ENCODE measurements at regions not wholly inside any gene's neighbourhood (a gene's known extent, or its start where the extent isn't known, plus 50 kb on each side); places are given as distances from the start of the nearest gene placed in this dataset.

- DNase-seq: no peak
Observed at GRCh38 chr15:69505956-69506556, 53.4 kb downstream of the RPLP1 start.

- DNase-seq: no peak
Observed at GRCh38 chr15:69508659-69509058, 56.0 kb downstream of the RPLP1 start.

- DNase-seq: no peak
Observed at GRCh38 chr15:69509131-69509530, 56.5 kb downstream of the RPLP1 start.

GRCh38 chr15:69510556-69510955 is 57.9 kb downstream of the RPLP1 start:
- DNase-seq: no peak

GRCh38 chr15:69511015-69511414 is 58.4 kb downstream of the RPLP1 start:
- no peak for DNase-seq

GRCh38 chr15:69511716-69512340 is 59.2 kb downstream of the RPLP1 start:
- DNase-seq: no peak

- no peak for DNase-seq
Observed at GRCh38 chr15:69513450-69513960, 60.9 kb downstream of the RPLP1 start.

GRCh38 chr15:69513986-69514385 is 61.4 kb downstream of the RPLP1 start:
- no peak for DNase-seq

- DNase-seq: no peak
Observed at GRCh38 chr15:69515508-69515907, 62.9 kb downstream of the RPLP1 start.

- DNase-seq: no peak
Observed at GRCh38 chr15:69515926-69516325, 63.3 kb downstream of the RPLP1 start.

- DNase-seq: no peak
Observed at GRCh38 chr15:69517052-69517451, 64.4 kb downstream of the RPLP1 start.

- DNase-seq: no peak
Observed at GRCh38 chr15:69518806-69519205, 66.2 kb downstream of the RPLP1 start.

- DNase-seq: no peak
Observed at GRCh38 chr15:69520067-69520466, 67.4 kb downstream of the RPLP1 start.

- DNase-seq: no peak
Observed at GRCh38 chr15:69522361-69522760, 69.7 kb downstream of the RPLP1 start.

- peak; percentile 42 for DNase-seq
Observed at GRCh38 chr15:69523010-69524001, 70.7 kb downstream of the RPLP1 start.

- no peak for DNase-seq
Observed at GRCh38 chr15:69524296-69524695, 71.7 kb downstream of the RPLP1 start.

- DNase-seq: no peak
Observed at GRCh38 chr15:69524814-69525213, 72.2 kb downstream of the RPLP1 start.

- no peak for DNase-seq
Observed at GRCh38 chr15:69525543-69525942, 72.9 kb downstream of the RPLP1 start.

- no peak for DNase-seq
Observed at GRCh38 chr15:69526081-69527061, 73.8 kb downstream of the RPLP1 start.

GRCh38 chr15:69529141-69529540 is 76.5 kb downstream of the RPLP1 start:
- DNase-seq: no peak

GRCh38 chr15:69529961-69530633 is 77.5 kb downstream of the RPLP1 start:
- no peak for DNase-seq

Data from NCI-H1436 treated with DMSO at 0.1 percent for 48 hours (cell line).